NCI-H146 treated with DMSO at 0.1 percent for 48 hours (cell line): ENCODE measurements at regions not wholly inside any gene's neighbourhood (a gene's known extent, or its start where the extent isn't known, plus 50 kb on each side); places are given as distances from the start of the nearest gene placed in this dataset.

Source experiments
- DNase-seq: peaks from one replicate; lab custom pipeline; 2025; ENCODE audit not compliant: unreplicated experiment; lab: John Stamatoyannopoulos, UW

DNA sequence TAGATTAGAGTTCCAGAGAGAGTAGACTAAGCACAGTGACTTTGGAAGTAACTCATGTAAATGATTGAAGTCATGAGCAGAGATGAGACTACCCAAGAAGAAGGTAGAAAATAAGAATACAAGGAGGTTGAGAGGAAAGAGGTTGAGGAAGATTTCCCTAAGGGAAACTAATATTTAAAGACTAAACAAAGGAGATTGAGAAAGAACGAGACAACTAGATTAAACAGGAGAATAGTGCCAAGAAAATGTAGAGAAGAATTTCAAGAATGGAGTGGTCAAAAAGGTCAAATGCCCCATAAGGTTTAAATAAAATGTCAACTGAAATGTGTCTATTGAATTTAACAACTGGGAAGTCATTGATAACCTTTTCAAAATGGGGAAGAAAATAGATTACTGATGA is 59.0 kb downstream of the RPS29 start:
- no peak for DNase-seq

DNA sequence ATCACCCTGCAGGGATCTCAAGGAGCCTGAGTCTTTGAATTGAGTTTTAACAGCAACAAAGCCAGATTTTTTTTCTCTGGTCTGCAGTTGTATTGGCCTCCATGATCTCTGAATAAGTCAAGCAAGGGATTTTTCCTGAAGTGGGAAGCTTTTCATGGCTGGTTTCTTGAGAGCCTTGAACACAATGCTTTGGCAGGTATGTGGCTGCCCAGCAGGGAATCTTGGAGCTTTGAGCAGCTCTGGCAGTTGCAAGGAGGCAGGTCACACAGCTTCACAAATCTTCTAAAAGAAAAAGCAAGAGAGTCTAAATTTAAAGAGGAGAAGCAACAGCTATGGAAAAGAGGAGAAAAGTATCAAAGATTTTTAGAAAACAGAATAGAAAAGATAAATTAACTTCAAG is 60.1 kb downstream of the RPS29 start:
- no peak for DNase-seq

DNA sequence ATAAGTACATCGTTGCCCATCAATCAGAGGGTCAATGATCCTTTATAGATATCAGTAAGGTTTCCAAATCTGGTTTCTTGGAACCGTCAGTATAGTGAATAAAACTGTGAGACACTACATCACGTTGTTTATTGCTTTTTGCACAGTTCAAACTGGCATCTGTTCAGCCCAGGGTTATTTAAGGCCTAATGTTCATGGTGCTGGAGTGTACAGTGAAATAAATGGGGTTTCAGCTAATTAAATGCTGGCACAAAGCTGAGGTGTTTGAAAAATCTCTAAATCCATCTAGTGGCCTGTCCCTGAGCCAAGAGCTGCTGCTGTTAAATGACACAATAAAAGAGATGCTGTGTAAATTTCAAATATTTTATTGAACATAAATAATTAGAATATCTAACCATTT is 69.9 kb downstream of the RPS29 start:
- DNase-seq, result no peak

DNA sequence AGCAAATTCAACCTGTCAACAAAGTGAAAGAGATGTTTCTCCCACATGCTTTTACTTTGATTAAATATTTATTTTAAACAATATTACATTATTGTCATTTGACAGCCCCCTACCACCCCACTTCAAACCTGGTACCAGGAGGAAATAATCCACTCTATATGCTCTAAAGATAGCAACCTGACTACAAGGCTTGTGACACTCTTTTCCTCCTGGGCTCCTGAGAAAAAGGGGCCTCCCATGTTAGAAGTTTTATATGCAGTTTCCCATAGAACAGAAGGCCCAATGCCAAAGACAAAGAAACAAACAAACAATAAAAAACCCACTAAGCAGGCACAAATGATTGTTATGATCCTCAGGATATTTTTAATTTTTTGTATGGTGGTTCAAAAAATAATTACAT is 73.6 kb downstream of the RPS29 start:
- DNase-seq, result no peak

DNA sequence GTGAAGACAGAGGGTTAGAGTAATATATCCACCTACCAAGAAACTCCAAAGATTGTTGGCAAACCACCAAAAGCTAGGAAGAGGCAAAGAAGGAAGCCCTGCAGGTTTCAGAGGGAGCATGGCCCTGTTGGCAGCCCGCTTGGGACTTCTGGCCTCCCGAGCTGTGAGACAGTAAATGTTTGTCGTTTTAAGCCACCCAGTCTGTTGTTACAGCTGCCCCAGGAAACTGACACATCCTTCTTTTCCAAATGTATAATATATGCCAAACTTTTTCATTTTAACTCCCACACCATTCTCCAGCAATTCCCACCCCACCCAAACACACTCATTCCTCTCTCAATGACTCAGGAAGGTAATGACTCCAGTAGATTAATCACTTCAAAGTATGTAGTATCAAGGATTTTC is 74.0 kb downstream of the RPS29 start:
- DNase-seq, result no peak

DNA sequence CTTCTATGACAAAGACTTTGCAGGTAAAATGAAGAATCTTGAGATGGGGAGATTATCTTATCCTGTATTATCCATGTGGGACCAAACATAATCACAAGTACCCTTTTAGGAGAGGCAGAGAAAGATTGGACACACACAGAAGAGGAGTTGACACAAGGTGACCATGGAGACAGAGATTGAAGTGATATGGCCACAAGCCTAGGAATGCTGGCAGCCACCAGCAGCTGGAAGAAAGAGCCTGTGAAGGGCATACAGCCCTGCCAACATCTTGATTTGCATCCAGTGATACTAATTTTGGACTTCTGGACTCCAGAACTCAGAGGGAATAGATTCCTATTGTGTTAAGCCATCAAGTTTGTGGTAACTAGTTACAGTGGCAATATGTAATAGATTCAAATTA is 78.1 kb downstream of the RPS29 start:
- DNase-seq, result no peak

DNA sequence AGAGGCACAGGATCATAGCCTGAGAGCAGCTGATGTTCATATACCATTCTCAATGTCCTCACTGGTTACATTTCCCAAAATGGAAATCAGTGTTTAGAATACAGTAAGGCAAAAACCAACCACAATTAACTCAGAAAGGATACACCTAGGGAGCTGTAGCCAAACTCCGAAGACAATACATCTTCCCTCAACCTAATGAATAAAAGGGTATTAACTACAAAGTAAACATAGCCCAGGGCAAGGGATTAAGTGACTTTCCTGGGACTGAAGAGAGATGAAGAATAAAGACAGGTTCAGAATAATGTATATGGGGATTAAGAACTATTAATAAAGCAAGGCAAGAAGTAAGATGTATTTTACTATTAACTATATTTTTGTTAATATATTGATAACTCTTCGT is 79.5 kb downstream of the RPS29 start:
- no peak for DNase-seq

DNA sequence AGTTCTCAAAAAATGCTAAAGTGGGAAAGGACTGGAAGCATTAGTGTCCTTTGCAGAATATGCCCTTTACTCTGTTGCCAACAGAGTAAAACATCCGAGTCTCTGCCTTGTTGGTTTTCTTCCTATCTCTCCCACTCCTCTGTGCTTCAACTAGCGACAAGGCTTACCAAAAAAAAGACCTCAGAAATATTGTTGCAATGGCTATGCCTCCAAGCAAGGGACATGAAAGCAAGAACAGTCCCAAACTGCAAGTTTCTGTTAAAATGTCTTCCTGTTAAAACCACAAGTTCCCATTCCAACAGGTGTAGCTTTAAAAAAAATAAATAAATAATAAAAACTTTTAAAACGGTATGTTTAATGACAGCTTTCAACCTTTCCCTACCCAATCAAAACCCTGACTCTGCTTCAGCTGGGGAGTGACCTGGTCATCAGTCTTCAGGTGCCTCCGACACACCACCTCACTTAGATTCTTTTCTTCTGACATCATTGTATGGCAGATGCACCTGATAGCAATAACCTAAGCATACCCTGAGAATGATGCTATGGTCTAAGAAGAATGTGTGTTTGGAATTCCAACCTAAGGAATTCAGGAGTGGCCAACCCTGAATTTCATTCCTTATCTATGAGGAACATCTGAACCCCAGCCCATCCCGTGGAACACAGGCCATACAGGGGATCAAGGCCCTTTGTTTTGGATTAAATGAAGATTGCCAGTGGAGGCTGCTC is 81.0 kb downstream of the RPS29 start:
- no peak for DNase-seq

DNA sequence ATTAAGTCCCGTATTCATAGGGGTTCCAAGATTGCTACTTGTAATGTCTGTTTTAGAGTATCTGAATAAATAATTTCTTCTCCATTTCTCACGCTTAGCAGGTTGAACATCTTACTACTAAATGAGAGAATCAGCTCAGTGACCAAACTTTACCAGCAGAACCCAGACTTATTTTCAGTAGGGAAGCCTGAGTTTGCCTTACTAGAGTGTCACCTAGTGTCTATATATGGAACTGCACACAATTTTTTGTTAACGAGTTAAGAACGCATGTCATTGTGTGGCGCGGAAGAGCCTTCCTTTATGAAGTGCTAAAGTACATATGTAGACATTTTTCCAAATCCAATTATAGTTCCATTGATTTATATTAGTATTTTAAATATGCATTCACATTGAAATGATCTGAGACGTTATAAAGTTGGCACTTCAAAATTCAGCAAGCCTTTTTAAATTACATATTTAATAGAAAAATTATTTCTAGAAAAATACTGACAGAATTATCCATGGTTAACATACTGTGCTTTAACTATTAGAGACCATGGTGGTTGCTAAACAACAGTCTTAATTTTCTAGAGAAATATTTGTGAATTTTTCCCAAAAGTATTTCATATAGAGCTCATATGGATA is 88.3 kb downstream of the RPS29 start:
- peak; percentile 32 for DNase-seq

DNA sequence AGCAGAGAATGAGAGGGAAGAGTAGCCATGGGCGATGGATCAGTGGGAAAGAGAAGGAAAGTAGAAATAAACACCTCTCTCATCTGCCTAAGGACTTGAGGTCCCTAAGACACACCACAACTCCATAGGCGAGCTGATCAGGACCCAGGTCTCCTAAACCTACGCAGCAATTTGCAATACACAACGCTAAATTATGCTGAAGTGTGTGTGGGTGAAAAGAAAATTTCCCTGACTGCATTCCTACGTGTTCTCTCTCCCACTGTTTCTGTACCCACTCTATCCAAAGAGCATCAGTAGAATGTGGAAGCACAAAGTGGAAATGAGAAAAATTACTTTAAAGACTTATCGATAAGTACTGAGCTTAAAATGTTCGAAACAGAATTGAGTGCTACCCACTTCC is 88.9 kb downstream of the RPS29 start:
- no peak for DNase-seq

DNA sequence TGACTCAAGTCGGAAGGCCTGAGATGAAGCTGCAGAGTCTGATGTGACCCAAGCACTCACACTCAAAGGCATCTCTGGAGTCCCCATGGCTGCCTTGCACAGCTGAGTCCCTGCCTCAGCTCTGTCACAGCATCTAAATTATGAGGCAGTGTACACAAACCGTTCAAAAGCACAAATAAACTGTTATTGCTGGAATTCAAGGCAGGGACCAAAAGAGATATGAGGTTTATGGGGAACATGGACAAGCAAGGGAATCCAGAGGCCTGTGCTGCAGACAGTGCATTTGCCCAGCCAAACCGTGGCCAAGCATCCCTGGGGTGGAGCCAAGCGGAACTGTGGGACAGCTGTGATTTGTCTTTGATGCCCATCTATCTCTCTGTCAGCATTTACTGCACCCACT is 91.3 kb downstream of the RPS29 start:
- no peak for DNase-seq

DNA sequence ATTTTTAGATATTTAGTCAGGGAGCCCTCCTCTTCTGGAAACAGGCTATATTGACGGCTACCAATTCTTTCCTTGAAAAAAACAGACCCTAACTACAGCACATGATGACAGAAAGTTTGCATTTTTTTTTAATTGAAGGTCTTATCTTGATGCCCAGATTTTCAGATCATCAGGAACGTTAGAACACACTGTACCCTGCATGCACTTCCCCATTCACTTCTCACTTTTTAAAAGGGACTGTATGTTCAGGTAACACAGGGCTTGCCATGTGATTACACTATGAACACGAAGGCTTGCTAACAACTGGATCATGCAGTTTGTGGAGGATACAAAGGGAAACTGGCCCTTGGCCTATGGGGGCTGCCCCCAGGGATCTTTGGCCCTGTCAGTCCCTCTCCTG is 92.6 kb downstream of the RPS29 start:
- DNase-seq, result no peak

DNA sequence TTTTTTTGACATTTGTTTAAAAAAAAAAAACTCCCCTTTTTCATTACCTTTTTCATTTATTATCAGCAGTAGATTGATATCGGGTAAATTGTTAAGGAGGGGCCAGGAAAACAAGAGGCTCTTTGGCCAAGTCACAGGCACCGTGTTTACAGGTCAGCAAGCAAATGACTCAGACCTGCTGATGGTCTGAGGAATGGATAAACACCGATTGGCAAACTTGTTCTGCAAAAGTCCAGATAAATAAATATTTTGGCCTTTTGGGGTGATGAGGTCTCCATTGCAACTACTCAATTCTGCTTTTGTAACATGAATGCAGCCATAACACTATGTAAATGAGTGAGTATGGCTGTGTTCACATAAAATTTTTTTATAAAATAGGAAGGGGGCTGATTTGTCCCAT is 94.0 kb downstream of the RPS29 start:
- DNase-seq, result no peak

DNA sequence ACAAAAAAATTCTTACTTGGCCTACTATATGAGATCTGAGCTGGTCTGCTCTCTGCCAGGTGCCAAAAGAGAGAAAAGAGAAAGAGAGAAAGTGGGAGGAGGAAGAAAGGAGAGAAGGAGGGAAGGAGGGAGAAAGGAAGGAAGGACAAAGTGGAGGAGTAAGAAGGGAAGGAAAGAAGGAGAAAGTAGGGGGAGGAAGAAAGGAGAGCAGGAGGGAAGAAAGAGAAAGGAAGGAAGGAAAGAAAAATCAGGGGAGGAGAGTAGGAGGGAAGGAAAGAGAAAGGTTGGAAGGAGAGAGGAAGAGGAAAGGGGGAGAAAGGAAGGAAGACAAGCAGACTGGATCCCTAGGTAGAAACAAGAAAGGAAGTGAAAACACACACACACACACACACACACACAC is 96.8 kb downstream of the RPS29 start:
- DNase-seq, result no peak

DNA sequence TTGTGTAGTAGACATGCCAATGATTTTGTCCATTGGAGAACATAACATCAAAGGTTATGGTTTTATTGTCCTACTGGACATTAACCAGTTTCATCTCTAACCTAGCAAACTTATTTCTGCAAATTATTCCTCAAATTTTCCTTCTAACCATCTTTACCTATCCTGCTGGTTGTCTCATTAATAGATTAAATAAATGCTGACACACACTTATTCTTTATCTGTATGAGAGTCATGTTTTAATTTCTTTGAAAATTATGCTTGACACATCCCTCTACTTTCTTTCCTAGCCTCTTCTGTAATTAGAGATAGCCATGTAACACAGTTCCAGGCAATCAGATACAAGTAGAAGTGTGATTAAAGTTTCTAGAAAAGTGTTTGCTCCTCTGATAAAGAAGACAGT is 98.9 kb downstream of the RPS29 start:
- no peak for DNase-seq

DNA sequence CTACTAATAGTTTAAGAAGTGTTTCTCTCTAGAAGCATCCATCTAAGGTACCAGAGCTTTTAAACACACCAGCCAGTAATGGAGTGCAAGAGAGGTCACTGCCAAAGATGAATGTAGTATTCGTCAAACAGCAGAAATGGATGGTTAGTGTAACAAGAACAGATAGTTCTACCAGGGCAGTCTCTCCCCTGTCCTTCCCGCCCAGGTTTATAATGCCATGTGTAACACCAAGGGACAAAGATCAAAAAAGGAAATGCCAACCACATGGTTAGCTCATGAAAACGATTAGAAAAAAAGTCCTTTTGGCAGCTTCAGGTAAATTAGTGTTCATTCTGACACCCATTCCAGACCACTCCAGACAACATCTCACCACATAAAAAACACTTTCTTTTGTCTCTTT is 100.9 kb downstream of the RPS29 start:
- DNase-seq, result no peak

DNA sequence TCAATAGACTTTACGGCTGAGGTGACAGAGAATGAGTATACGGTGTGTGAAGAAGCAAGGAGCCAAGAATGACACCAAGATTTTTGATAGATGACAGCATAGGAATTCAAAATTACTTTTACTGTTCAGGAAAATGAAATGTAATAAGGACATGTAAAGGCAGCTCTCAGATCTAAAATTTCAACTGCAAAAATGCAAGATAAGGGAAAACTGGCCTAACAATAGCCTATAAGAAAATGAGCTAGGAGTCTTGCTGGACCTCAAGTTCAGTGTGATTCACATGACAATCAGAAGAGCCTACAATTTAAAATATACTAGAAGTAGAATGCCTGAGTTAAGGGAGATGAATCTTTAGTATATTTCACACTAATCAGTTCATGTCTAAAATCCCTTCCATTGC is 102.0 kb downstream of the RPS29 start:
- no peak for DNase-seq

DNA sequence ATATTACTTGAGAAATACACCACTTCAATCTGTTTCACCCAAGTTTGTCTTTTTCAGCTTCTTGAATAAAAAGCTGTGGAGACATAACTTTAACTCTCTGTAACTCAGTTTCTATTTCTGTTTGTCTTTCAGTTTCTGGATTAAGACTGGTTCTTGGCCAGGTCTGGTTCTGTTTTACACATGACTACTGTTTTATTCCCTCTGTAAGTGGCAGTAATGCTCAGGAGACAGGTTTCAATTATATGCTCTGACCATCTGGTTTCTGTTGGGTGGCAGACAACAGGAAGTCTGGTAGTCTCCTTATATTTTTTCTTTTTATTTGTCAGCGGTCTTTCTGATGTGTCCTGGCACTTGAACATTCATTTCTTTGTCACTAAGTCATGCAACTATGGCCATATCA is 102.9 kb downstream of the RPS29 start:
- no peak for DNase-seq

DNA sequence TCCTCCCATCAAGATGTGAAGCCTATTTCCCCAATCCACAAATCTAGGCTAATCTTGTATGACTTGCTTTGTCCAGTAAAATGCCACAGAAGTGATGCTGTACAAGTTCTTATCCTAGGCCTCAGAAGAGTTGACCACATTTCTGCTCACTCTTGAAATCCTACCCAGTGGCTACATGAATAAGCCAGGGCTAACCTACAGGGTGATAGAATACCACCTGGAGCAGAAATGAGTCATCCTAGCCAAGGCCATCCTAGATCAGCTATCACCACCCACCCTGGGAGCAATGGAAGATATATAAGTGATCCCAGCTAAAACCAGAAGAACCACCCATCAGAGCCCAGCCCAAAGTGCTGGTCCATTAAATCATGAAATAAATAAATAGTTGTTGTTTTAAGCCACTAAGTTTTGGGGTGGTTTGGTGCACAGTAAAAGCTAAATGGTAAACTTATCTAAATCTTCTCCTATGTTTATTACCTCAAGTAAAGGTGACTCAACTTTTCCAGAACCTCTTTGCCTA is 105.1 kb downstream of the RPS29 start:
- DNase-seq, result no peak

DNA sequence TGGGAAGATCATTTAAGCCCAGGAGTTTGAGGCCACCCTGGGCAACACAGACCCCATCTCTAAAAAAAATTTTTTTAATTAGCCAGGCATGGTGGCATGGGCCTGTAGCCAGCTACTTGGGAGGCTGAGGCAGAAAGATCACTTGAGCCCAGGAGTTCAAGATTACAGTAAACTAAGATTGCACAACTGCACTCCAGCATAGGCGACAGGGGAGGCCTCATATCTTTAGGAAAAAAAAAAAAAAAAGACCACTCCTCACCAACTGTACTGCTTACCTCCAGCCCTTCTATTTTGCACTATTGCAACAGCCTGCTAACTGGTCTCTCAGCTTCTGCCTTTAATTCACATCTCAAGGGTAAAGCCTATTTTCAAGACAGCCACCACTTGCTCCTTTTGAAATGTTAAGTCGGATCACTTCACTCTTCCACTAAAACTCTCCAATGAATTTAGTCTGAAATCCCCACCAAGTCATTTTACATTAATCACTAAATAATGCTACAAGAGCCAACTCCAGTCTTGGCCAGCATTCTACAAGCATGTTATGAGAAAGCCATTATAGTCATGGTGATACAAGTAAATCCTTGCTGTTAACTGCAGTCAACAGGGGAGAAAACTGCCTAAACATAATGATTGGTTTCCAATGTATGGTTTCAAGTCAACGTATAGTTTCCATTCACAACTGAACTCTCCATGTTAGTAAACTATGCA is 106.0 kb downstream of the RPS29 start:
- DNase-seq, result no peak

DNA sequence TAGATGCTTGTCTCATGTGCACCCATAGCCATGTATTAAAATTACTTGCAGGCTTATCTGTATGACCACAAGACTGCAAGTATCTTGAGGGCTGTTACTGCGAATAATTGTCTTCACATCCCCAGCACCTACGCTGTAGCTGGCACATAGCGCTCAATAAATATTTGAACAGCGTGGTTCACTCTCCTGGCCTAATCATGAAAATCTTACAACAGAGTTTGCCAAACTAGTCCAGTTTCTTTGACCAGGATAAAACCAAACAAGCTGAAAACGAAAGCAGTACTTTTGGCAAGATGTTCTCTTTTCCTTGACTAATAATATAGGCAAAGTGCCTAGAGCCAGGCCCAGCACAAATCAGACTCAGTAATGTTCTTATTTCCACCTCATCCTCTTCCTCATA is 106.7 kb downstream of the RPS29 start:
- no peak for DNase-seq

DNA sequence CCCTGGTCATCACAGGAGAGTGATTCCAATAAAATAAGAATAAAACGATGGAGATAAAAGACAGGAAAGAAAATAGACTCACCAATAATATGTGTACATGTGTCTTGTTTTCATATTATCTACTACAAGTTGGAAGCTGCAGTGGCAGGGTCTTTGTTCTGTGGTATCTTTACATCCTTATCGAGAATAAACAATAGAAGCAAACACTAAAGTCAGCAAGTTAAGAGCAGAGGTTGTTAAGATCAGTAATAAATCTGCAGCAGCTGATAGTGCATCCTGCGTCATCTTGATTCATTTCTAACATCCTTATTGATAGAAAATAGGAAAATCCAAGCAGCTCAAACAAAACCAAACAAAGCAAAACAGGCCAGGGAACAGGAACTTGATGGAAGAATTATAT is 107.4 kb downstream of the RPS29 start:
- no peak for DNase-seq
